SJSA1 (cell line): ENCODE measurements at regions not wholly inside any gene's neighbourhood (a gene's known extent, or its start where the extent isn't known, plus 50 kb on each side); places are given as distances from the start of the nearest gene placed in this dataset.

Source experiments
- DNase-seq, 2 experiments: peaks; one replicate each; pipeline ENCODE4 v3.0.0-alpha.2; 2015 to 2020; ENCODE audit warnings: low spot score in 2 of 2, low read depth in 1 of 2
- H3K27ac ChIP-seq: fragments of 250-450 bp; sonication (Bioruptor Pico); 2 replicates; pipeline ENCODE4 v1.5.1; 2020; ENCODE audit warnings: mild to moderate bottlenecking, moderate library complexity
- H3K27me3 ChIP-seq: fragments of 250-450 bp; sonication (Bioruptor Pico); replicated peaks from 2 replicates; pipeline ENCODE4 v1.5.1; 2020; ENCODE audit warnings: mild to moderate bottlenecking, moderate library complexity
- H3K36me3 ChIP-seq: fragments of 250-450 bp; sonication (Bioruptor Pico); 2 replicates; pipeline ENCODE4 v1.5.1; 2020; ENCODE audit warnings: mild to moderate bottlenecking
- H3K4me1 ChIP-seq: fragments of 250-450 bp; sonication (Bioruptor Pico); replicated peaks from 2 replicates; pipeline ENCODE4 v1.6.1; 2021; ENCODE audit warnings: mild to moderate bottlenecking
- H3K4me3 ChIP-seq: fragments of 250-450 bp; sonication (Bioruptor Pico); 2 replicates; pipeline ENCODE4 v1.5.1; 2020; ENCODE audit warnings: mild to moderate bottlenecking
- H3K9me3 ChIP-seq: fragments of 250-450 bp; sonication (Bioruptor Pico); replicated peaks from 2 replicates; pipeline ENCODE4 v1.5.1; 2020; ENCODE audit warnings: mild to moderate bottlenecking

GRCh38 chr9:118503236-118503635 is 799.0 kb downstream of the TLR4 start:
- Histone ChIP-seq H3K9me3 (no peaks in the 10 kb centered on the region), H3K27ac (no peak overlapping the region), H3K27me3 (no peaks in the 10 kb centered on the region), H3K4me1 (no peaks in the 10 kb centered on the region), H3K4me3 (no peak overlapping the region), H3K36me3 (no peaks in the 10 kb centered on the region)
- DNase-seq: no peak

DNA sequence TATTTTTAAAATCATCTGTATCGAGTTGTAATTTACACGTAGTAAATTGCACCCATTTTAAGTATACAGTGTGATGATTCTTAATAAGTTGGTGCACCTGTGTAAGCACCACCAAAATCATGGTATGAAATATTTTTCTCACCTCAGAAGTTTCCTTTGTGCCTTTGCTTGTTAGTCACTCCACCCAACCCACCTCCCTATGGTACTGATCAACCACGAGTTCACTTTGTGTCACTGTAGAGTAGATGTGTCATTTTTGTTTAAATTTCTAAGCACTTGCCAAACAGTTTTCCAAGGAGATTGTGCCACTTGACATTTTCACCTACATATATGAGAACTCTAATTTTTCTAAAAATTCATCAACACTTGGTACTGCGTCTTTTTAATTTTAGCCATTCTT is 806.5 kb downstream of the TLR4 start:
- Histone ChIP-seq H3K27me3 (no peaks in the 10 kb centered on the region), H3K4me1 (no peaks in the 10 kb centered on the region), H3K36me3 (no peaks in the 10 kb centered on the region), H3K4me3 (no peak overlapping the region), H3K9me3 (no peaks in the 10 kb centered on the region), H3K27ac (no peak overlapping the region)
- DNase-seq: no peak

DNA sequence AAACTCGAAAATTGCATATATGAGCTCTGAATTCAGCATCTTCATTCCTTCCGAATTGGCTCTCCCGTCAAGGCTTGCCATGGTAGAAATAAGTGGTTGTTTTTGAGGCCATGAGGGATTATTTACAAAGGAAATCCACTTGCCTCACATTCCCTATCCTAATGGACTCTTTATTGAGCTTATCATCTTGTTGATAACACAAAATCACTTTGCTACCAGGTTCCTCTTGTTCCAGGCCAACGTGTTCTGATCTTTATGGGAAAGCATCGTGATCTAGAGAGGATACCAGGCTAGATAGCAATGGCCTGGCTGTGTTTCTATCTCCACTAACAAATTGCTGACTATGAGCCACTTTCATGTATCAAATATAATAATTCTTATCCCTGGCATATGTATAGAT is 811.7 kb downstream of the TLR4 start:
- no peak for DNase-seq
- Histone ChIP-seq H3K9me3 (no peaks in the 10 kb centered on the region), H3K4me1 (no peaks in the 10 kb centered on the region), H3K27me3 (no peaks in the 10 kb centered on the region), H3K4me3 (no peak overlapping the region), H3K36me3 (no peaks in the 10 kb centered on the region), H3K27ac (no peak overlapping the region)

- no peaks in the 10 kb centered on the region for H3K9me3 ChIP-seq
- DNase-seq: no peak
- H3K4me3 ChIP-seq: no peak overlapping the region
- H3K27ac ChIP-seq: no peak overlapping the region
- H3K27me3 ChIP-seq: no peaks in the 10 kb centered on the region
- no peaks in the 10 kb centered on the region for H3K4me1 ChIP-seq
- H3K36me3 ChIP-seq: no peaks in the 10 kb centered on the region
Observed at GRCh38 chr9:118521261-118521660, 817.1 kb downstream of the TLR4 start.

DNA sequence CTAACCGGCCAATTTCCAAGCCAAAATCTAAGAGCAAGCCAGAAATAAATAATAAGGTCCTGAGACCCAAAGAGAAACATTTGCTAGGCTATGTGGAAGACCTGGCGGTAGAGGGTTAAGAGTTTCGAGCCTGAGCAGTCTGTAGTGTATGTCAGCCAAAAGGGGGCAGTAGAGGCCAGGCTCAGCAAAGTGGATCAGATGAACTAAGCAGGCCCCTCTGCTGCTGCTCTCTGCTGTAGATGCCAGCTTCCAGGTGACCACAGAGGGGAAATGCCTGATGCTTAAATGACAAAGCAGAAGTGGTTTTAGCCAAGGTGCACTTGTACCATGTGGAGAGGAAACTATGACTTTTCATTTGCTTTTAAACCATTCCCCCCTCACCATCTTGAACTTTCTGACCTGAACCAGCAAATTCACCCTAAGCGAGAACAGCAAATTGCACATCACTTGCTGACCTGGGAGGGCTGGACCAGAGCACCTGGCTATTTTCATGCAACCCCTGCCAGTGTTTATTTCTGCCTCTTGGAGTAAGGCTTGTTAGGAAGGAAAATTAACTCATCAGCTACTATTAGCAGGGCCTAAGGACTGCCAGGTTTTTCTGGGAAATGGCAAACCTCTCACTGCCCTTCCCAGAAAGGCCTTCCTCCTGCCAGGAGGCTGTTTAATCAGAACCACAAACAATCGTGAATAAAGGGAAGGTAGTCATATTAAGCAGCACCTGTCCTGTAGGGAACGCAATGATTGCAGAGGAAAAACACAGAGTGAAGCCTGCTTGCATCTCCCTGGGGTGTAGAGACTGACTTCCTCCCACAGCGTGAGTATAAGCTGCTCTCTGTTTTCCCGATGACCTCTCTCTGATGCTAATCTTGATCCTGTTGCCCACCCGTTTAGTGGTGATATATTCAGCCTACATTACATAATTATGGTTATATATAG is 818.2 kb downstream of the TLR4 start:
- no peaks in the 10 kb centered on the region for H3K4me1 ChIP-seq
- H3K9me3 ChIP-seq: no peaks in the 10 kb centered on the region
- no peaks in the 10 kb centered on the region for H3K27me3 ChIP-seq
- DNase-seq: peak in 1 of 2 experiments; percentile 46
- no peaks in the 10 kb centered on the region for H3K36me3 ChIP-seq
- H3K27ac ChIP-seq: no peak overlapping the region
- no peak overlapping the region for H3K4me3 ChIP-seq

DNA sequence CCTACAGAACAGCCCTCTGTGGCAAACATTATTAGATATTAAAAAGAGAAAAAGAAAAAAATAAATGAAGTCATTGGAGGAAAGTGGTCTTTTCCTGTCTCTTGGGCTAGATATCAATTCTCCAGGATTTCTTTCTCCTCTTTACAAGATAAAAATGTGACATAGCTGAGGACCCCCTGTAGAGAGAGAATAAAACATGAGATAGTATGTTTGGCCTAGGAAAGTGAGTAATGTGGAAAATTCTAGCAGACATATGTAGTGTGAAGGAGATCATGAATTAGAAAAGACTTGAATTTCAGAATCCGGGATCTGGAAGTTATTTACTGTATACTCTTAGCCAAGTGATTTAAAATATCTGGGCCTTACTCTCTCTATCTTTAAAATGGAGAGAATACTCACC is 823.1 kb downstream of the TLR4 start:
- H3K27ac ChIP-seq: no peak overlapping the region
- H3K4me3 ChIP-seq: no peak overlapping the region
- peaks cover 11% of the 10 kb centered on the region for H3K4me1 ChIP-seq
- DNase-seq: no peak
- no peaks in the 10 kb centered on the region for H3K9me3 ChIP-seq
- H3K27me3 ChIP-seq: no peaks in the 10 kb centered on the region
- no peaks in the 10 kb centered on the region for H3K36me3 ChIP-seq

DNA sequence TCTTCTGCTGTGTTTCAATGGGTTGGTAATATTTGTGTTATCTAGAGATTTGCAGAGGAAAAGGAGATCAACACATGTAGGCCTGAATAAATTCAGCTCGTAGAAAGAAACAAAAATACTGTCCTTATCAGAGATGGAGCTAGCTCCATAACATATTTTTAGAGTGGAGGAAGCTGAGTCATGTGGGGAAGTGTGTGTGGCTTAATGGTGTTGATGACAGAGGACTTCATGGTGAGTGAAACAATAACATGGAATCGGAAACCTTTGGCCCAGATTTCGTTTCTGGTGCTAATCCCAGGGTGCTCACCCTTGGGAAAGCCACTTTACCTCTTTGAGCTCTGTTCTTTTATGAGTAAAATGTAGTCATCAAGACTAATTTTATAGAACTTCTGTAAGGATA is 825.0 kb downstream of the TLR4 start:
- Histone ChIP-seq H3K4me1 (peaks cover 16% of the 10 kb centered on the region), H3K9me3 (no peaks in the 10 kb centered on the region), H3K36me3 (no peaks in the 10 kb centered on the region), H3K4me3 (no peak overlapping the region), H3K27ac (no peak overlapping the region), H3K27me3 (no peaks in the 10 kb centered on the region)
- no peak for DNase-seq

DNA sequence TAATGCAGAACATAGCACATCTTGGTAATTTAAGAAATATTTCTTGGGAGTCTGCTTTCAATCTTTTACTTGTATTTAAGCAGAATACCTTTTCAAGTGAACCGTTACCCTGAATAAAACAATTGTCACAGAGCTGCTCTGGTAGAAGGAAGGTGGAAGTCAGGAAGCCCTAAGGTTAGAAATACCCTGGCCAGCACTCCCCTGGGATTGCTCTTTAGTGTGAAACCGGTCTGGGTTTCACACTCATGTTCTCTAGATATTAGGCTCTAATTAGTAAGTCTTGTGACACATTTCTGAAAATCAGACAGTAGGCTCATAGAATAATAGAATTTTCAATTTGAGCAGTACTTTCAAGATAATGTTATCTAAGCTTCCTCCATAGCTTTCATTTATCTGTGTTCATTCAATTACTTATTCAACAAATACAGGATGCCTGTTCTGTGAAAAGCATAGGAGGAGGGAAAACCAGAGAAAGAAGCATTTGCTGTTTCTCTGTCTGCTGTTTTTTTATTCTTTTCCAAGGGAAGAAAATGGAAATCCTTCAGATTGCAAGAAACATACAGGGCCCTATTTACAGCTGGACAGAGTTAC is 825.5 kb downstream of the TLR4 start:
- DNase-seq: no peak
- Histone ChIP-seq H3K9me3 (no peaks in the 10 kb centered on the region), H3K4me3 (no peak overlapping the region), H3K36me3 (no peaks in the 10 kb centered on the region), H3K27ac (no peak overlapping the region), H3K27me3 (no peaks in the 10 kb centered on the region), H3K4me1 (peaks cover 16% of the 10 kb centered on the region)

GRCh38 chr9:118532592-118532991 is 828.4 kb downstream of the TLR4 start:
- no peaks in the 10 kb centered on the region for H3K27me3 ChIP-seq
- H3K9me3 ChIP-seq: no peaks in the 10 kb centered on the region
- no peak overlapping the region for H3K27ac ChIP-seq
- no peak overlapping the region for H3K4me3 ChIP-seq
- no peaks in the 10 kb centered on the region for H3K36me3 ChIP-seq
- peaks cover 16% of the 10 kb centered on the region for H3K4me1 ChIP-seq
- no peak for DNase-seq

GRCh38 chr9:118533101-118533500 is 828.9 kb downstream of the TLR4 start:
- no peaks in the 10 kb centered on the region for H3K27me3 ChIP-seq
- H3K9me3 ChIP-seq: no peaks in the 10 kb centered on the region
- no peaks in the 10 kb centered on the region for H3K36me3 ChIP-seq
- H3K4me1 ChIP-seq: peaks cover 16% of the 10 kb centered on the region
- no peak overlapping the region for H3K4me3 ChIP-seq
- no peak overlapping the region for H3K27ac ChIP-seq
- no peak for DNase-seq

GRCh38 chr9:118533850-118534249 is 829.6 kb downstream of the TLR4 start:
- H3K4me3 ChIP-seq: no peak overlapping the region
- H3K9me3 ChIP-seq: no peaks in the 10 kb centered on the region
- no peak overlapping the region for H3K27ac ChIP-seq
- no peak for DNase-seq
- H3K36me3 ChIP-seq: no peaks in the 10 kb centered on the region
- no peaks in the 10 kb centered on the region for H3K27me3 ChIP-seq
- H3K4me1 ChIP-seq: peaks cover 15% of the 10 kb centered on the region

- no peak for DNase-seq
- Histone ChIP-seq H3K36me3 (no peaks in the 10 kb centered on the region), H3K27ac (no peak overlapping the region), H3K9me3 (no peaks in the 10 kb centered on the region), H3K4me3 (no peak overlapping the region), H3K27me3 (no peaks in the 10 kb centered on the region), H3K4me1 (peaks cover 6% of the 10 kb centered on the region; the same call in 1 of the 2 replicates)
Observed at GRCh38 chr9:118536153-118536552, 832.0 kb downstream of the TLR4 start.

- no peaks in the 10 kb centered on the region for H3K27me3 ChIP-seq
Observed at GRCh38 chr9:118538959-118539358, 830.3 kb downstream of the BRINP1 start.

DNA sequence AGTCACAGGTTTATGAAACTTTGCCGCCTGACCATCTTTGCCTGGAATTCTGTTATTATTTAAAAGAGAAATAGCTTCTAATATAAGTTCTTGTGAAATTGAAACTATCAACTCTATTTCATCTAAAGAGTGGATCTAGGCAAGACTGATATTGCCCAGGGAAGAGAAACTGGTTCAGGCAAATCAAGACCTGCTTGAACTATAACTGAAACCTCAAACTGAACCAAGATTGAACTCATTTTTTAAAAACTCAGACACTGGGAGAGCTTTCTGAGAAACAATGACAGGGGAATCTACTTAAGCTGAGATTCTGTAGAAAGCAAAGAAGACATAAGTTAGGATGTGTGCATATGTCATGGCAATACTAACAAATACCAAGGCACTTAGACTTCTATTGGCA is 815.8 kb downstream of the BRINP1 start:
- Histone ChIP-seq H3K4me3 (no peak overlapping the region), H3K9me3 (no peaks in the 10 kb centered on the region), H3K27ac (no peak overlapping the region), H3K27me3 (no peaks in the 10 kb centered on the region), H3K4me1 (no peaks in the 10 kb centered on the region), H3K36me3 (no peaks in the 10 kb centered on the region)
- DNase-seq: no peak

More at GRCh38 chr9:118538959-118539358, 830.3 kb downstream of the BRINP1 start:
- no peak for DNase-seq
- H3K4me1 ChIP-seq: no peaks in the 10 kb centered on the region
- no peak overlapping the region for H3K4me3 ChIP-seq
- no peaks in the 10 kb centered on the region for H3K9me3 ChIP-seq
- H3K36me3 ChIP-seq: no peaks in the 10 kb centered on the region
- no peak overlapping the region for H3K27ac ChIP-seq
